HG02642 (cell line): ENCODE measurements at regions not wholly inside any gene's neighbourhood (a gene's known extent, or its start where the extent isn't known, plus 50 kb on each side); places are given as distances from the start of the nearest gene placed in this dataset.

ENCODE experiments used
- ATAC-seq: cut with Tn5 transposase; IDR thresholded peaks from one replicate; pipeline ENCODE4 v1.9.1; 2021; ENCODE audit warnings: mild to moderate bottlenecking; ENCODE audit not compliant: unreplicated experiment, poor library complexity

DNA sequence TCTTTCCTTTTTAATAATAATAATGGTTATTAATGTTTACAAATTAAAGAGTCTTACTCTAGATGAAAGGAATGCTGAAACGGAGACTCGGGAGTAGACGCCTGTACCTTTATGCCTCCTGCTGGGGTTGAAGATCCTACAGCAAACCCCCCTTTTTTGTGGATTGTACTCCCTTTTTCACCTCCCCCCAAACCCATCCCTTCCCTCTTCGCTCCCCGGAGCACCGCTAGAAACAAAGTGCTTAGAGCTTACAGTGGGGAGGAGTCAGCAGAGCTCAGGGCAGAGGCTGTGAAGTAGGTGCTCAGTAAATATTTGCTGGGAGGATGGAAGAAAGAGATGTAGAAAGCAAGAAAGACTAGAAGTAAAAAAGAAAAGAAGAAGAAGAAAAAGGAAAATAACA, 169.7 kb downstream of the NXPE2 start:
- no peak for ATAC-seq

DNA sequence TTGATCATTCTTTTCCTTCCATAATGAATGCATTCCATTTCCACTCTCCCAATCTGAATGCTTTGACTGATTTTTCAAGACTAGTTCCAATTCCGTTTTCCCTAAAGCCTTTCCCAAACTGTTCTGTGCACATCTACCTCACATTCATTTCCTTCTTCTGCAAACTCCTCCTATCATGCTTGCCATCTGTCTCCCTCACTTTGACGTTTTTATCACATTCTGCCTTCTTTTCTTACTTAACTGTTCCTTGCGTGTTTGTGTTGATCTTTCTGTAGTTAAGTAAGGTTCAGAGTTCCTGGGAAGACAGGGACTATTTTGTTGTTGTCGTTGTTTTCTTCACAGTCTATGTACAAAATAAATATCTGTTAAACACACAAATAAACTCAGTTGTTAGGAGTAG, 179.0 kb downstream of the NXPE2 start:
- no peak for ATAC-seq

DNA sequence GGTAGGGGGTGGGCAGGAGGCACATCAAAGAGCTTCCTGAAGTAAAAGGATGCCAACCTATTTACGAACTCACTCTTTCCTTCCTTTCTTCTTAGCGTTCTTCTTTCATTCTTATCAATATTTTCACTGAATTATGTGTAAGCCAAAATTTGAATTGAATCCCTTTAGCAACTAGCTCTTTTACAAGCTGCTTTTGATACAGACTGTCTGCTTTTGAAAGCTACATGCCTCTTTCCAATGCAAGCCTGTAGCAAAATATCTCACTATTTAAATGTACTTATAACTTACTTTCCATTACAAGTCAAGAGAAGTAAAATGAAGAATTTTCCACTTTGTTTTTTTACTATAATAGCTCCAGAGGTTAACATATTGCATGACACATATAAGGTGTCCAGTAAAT, 186.6 kb downstream of the NXPE2 start:
- no peak for ATAC-seq

DNA sequence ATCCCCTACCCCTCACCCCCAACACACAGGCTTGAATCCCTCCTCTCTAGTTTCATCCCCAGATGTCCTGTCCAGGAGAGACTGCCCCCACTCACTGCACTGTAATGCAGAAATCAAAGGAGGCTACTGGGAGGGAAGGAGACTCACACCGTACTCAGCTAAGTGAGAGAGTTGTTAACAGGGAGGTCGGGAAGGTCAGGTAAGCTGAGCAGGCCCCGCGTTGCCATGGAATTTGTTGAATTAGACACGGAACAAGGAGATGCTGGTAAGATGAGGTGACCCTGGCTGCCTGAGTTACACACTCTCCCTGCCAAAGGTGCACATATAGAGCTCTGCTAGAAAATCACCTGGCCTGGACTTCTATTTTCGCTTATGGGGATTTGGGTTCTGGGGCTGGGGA, 197.9 kb downstream of the NXPE2 start:
- ATAC-seq: no peak

DNA sequence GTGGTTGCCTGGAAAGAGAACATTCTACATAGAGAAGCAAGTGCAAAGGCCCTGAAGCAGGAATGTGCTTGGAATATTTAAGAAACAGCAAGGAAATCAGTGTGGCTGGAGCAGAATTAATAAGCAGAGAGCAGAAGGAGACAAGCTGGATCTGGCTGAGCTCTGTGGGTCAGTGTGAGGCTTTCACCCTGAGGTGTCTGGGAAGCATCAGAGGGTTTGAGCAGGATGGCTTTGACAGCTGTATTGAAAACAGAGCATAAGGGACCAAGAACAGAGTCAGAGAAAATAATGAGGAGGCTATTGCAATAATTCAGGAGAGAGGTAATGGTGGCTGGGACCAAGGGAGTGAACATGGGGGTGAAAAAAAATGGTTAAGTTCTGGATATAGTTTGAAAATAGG, 199.6 kb downstream of the NXPE2 start:
- ATAC-seq: no peak

DNA sequence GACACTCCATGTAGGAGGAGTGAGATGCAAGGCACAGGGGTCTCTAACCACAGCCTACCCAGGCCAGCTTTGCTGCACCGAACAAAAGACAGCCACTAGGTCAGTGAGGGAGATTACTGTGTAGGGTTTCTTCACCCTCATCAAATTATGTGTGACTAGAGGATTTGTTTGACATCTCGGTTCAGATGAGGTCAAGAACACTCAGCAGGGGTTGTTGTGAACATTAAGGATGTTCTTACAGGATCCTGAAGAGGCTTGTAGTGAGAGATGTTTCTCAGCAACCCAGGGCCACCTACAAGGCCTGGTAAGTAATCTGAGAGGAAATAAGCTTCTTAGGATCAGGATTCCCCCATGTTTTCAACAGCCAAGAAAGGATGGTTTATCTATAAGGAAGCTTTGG, 202.1 kb downstream of the NXPE2 start:
- no peak for ATAC-seq

DNA sequence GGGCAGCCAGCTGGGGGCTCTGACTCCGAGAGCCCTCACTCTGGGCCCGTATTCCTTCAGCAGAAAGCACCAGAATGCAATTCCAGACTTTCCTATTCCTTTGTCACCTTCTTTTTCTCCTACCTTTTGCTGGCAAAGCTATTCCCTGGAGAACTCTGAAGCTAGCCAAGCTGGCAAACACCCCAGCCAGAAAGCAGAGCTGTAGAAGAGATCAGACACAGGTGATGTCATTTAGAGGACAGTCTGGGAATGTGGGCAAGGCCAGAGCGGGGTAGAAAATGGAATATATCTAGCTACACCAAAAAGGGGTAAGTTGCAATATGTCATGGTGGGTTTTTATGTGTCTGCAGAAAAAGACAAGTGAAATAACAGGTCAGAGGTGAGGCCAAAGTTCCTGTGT, 205.1 kb downstream of the NXPE2 start:
- no peak for ATAC-seq

DNA sequence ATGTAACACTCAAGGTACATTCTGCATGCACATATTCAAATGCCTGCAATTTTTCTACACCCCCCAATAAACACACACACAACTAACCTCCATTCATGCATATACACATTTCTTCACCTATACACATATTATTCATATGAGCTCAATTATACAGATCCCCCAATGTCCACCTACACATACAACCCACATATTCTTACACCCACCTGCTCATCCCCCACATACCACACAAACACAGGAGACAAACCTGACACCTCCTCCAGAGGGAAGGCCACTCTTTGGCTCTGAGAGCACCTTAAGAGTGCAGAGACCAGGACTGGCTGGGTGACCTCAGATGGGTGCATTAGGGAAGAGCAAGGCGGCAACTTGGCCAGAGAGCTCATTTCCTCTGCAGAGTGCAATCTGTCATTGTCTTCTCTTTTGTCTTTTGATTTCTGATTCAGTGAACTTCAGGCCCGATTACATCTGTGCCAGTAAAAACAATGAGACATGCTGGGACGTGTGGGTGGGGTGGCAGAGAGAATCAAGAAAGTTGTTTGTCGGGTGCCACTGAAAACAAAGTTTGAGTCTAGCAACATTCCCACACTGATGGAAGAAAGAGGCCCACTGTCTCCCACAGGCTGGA, 208.4 kb downstream of the NXPE2 start:
- no peak for ATAC-seq

DNA sequence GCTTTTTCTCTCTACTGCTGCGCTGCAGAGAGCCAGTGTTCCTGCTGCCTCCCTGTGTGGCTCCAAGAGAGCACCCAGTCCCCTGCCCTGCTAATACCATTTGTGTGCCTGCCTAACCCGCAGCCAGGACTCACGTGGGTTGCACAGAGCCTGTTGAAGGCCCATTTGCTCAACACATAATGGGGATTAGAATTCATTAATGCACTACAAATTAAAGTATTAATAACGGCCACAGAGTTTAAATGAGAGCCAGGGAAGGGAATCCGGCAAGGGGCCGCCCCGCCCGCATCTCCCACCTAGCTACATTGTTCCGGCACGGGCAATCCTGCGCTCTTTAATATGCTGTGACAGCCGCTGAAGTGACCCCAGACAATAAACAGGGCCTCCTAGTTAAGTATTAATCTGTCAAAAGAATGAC, 211.3 kb downstream of the NXPE2 start:
- no peak for ATAC-seq

DNA sequence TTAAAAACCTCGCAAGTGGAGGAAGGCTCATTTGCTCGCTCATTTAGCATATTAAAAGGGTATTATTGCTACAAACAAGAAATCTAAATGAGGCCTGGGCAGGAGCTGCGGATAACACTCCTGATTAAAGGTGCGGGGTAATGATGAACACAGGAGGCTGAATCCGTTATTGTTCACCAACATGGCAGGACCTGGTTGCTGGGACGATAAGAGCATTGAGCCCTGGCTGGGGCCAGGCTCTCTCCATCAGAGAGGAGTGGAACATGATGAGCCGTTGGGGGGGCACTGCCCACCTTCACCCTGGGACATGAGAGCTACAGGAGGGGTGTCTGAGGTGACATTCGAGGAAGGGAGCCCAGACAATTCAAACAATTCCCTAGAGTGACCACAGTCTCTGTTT, 211.7 kb downstream of the NXPE2 start:
- ATAC-seq: no peak

DNA sequence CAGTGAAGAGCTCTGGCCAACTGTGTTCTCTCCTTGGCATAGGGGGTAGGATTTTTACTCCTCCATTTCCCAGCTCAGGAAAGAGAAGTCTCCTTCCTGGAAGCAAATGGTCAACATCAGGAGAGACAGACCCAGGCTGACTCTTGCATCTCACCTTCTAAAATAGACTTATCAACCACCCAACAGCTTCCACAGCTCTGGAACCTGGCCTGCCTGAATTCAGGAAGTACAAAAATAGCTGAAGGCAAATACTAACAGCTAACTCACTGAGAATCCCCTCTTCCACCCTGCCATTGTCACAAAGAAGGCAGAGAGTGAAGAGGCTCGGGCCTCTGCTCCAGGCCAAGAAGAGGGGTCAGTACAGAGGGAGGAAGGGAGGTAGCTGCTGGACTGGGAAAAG, 213.6 kb downstream of the NXPE2 start:
- no peak for ATAC-seq

DNA sequence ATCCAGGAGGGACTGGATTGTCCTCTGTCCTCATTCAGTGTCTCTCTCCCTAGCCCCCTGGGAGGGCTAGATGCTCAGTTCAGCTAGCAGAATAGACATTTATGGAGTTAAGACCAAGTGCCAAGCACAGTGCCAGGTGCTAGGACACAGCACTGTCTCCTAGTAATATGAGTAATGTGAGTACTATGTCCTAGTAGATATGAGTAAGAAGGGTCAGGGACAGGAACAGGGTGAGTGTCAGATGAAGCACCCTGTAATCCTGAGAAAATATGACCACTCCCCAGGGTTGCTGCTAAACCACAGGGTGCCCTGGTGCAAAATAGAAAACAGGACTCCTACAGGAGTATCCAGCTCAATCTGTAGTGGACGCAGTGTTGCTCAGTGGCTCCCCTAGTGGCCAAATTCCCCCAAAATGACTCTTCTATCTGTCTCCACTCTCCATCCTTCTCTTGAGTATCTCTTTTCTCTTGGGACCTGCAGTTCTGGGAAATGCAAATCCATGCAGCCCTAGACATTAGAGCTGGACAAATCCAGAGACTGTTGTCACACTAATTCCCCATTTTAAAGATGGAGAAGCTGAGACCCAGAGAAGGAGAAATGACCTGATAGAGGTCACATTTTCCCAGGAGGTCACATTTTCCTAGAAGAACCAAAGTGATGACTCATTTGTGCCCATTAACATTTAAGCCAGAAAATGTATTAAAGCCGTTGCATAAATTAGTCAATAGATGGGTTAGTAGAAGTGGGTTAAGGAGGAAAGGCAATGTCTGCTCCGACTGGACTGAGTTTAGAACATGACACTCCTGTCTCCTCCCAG, 214.3 kb downstream of the NXPE2 start:
- ATAC-seq: no peak

DNA sequence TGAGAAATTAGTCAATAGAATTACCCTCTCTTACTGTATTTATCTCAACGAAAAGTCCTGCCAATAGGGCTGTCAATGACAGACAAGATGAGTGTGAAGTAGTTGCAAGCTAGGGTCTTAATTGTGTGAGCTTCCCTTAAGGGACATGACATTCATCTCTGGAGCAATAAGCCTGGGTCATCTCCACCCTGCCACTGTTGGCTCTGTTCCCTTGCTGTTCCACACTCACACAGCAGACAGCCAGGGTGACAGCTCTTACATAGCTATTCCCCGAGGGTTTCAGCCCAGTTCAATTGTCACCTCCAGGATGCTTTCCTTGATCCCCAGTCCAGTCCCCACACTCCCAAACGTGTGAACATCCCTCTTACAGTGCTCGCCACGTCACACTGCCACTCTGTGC, 215.0 kb downstream of the NXPE2 start:
- ATAC-seq: no peak

DNA sequence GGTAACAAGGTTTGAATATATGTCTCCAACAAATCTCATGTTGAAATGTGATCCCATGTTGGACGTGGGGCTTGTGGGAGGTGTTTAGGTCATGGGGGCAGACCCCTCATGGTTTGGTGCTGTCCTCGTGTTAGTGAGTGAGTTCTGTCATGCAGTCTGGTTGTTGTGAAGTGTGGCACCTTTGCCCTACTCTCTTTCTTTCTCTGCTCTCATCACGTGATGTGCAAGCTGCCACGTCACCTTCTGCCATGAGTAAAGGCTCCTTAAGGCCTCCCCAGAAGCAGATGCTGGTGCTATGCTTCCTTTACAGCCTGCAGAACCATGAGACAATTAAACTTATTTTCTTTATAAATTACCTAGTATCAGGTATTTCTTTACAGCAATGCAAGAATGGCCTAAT, 218.3 kb downstream of the NXPE2 start:
- ATAC-seq: no peak

DNA sequence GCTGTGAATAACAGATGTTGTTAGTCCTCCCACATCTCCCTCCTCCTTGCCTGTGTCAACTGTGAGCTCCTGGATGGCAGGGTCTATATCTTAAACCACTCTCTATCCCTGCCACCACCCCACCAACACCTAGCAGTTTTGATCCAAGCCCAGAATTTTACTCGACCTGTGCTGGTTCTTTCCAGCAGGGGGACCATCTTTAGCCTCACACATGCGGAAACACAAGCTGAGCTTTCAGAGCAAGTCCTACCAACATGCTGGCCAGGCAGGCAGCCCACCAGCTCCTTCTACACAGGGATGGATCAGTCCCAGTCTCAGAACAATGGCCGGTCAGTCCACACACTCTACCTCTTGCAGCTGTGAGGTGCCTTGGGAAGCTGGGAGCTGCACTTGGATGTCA, 231.5 kb downstream of the NXPE2 start:
- no peak for ATAC-seq

DNA sequence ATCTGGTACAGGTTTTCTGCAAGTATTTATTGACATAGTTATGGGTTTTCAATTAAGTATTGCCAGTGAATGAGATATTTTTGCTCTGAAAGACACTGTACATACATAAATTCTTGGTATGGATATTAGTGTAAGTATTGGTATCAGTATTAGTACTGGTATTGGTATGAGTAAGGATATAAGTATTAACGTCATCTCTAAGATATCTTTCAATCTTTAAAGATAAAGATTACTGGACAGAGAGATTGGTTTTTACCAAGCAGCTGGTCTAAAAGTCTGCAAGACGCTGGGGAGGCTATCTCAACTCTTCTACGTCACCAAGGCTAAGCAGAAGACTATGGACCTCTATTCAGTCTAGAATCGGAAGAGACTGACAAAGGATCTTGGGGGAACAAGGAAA, 234.5 kb downstream of the NXPE2 start:
- peak; percentile 54 for ATAC-seq

DNA sequence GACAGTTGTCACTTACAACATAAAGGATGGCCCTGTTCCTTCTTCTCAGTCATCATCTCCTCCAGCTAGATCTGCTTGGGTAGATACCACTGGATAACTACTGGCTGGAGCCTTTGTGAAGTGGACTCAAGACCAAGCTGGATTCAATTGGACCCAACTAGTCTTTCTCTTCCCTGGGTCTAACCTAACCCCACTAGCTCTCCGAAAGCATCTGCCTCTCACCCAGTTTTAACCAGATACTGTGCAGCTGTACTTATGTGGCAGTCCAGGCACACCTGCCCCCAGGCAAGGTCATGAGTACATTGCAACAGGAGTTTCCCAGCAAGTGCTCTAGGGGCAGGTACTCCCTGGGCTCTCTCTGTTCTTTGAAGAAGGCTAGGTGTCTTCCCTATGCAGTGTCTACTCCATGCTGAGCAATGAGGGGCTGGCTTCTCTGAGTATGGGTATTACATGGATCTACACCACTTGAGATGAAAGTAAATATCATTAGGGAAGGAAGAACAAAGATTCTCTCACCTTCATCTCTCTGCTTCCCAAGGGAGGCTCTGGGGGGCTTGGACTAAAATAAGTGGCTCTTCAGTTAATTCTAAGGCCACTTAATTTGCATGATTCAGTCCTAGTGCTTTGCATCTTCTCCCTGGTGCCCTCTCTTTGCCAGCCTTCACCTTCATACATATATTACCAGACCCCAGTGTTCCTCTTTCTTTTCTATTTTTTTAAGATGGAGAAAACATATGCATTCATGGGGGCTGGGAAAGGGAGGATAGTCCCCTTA, 236.1 kb downstream of the NXPE2 start:
- ATAC-seq: no peak

DNA sequence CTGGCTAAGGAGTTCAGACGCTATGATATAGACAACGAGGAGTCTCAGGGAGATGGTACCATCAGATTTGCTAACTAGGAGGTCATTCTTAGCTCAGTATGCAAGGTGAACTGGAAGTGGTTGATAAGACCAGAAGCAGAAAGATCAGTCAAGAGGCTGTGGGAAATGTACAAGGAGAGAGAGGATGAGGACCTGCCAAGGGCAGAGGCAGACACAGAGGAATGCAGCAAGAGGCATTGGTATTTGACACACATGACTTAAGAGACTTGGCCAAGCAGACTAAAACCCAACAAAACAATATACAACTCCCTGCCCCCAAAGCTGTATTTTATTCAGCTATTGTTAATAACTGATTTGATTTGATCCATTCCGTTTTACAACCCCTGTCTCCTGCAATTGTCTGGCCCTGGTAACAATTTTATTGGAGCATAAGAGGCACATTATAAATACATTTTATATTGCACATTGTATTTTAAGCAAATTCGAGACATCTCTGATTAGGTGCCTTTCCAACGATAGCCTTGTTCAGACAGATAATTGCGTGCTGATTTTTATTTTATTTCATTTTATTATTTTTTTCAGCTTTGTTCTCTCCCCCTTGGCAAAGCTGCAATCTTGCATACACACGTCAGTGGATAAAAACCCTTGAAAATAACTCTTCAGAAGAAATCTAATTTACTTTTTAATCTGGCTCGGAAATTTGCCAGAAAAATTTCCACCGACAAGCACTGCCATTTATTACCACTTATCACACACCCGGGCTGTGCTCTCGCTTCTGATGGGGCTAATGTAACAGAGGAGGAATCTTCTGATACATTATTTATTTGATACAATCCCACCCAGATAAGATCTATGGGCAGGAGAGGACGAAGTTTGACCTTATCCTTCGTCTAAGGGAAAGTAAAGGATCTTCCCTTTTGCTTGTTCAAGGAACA, 237.8 kb downstream of the NXPE2 start:
- no peak for ATAC-seq

DNA sequence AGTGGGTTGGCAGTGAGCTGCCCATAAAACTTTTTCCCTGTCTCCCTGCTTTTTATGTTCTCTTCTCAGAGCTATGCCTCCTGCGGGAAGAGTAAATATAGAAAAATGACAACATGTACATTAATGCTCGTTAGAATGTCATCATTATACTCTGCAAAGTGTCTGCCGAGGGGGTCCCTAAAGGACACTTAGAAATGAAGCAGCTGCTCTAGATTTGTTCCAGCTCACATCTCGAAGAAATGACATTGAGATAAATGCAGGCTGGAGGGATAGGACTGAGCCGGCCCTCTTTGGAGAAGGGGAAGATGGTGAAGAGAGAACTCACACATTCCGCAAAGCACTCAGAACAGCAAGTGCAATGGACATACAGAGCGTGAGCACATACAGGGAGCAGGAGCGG, 240.0 kb downstream of the NXPE2 start:
- ATAC-seq: no peak

DNA sequence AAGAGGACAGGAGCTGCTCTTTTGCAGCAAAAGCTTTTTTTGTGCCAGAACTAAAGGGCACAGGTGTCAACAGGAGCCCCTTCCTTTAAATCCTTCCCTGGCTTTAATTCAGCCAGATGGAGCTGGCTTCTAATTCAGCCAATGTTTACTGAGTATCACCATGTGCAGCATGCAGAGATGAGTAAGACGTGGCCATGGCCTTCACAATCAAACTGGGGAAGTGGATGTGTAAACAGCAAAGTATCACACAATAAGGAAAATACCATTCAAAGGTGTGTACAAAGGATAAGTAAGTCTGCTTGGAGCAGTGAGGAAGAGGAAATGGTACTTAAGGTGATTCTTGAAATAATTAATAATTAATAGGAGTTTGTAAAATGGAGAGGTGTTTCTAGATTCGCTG, 243.4 kb downstream of the NXPE2 start:
- ATAC-seq: no peak
